Panc1 (cell line): ENCODE measurements at regions not wholly inside any gene's neighbourhood (a gene's known extent, or its start where the extent isn't known, plus 50 kb on each side); places are given as distances from the start of the nearest gene placed in this dataset.

Experiments
- ATAC-seq: fragments of 200-7000 bp; cut with Tn5 transposase; 2 replicates; pipeline ENCODE4 v1.9.1; 2020; ENCODE audit warnings: mild to moderate bottlenecking, moderate library complexity
- BruUV-seq: library from RNA; stranded (reverse); fragments of 400-500 nt; replicated peaks from 2 replicates; lab custom pipeline; 2021; lab: Mats Ljungman, UMichigan
- CTCF ChIA-PET: fragments of 300-600 bp; sonication (Branson Sonifier 250); formaldehyde crosslinking; loops from one replicate; lab custom pipeline; 2022; ENCODE audit warnings: antibody characterized with exemption; lab: Charles Lee
- POLR2A ChIA-PET: fragments of 300-600 bp; sonication (Branson Sonifier 250); formaldehyde crosslinking; loops from one replicate; lab custom pipeline; 2022; ENCODE audit warnings: antibody characterized with exemption; lab: Charles Lee
- DNase-seq: peaks from one replicate; pipeline ENCODE4 v3.0.0-alpha.2; 2010; ENCODE audit warnings: low read depth, low spot score
- H3K27ac ChIP-seq: 2 replicates; pipeline ENCODE4 v1.5.1; 2011; ENCODE audit warnings: mild to moderate bottlenecking, low read length, inconsistent platforms
- H3K27me3 ChIP-seq: fragments of 200-500 bp; sonication (Bioruptor generic); 2 replicates; pipeline ENCODE4 v1.6.0; 2014; ENCODE audit warnings: low read length, inconsistent platforms; ENCODE audit not compliant: control insufficient read depth, insufficient read depth
- H3K36me3 ChIP-seq: fragments of 200-500 bp; sonication (Bioruptor generic); 2 replicates; pipeline ENCODE4 v1.5.1; 2014; ENCODE audit warnings: inconsistent platforms, mild to moderate bottlenecking, low read length, moderate library complexity; ENCODE audit not compliant: control insufficient read depth, insufficient read depth
- H3K4me1 ChIP-seq: 2 replicates; pipeline ENCODE4 v1.5.1; 2011; ENCODE audit warnings: inconsistent platforms, mild to moderate bottlenecking, low read length, moderate library complexity; ENCODE audit not compliant: control insufficient read depth, insufficient read depth
- H3K4me3 ChIP-seq, 2 experiments: 2 replicates each; pipeline ENCODE4 v1.5.1; 2011 to 2012; ENCODE audit warnings: low read depth in 2 of 2, low read length in 2 of 2, mild to moderate bottlenecking in 2 of 2, inconsistent platforms in 1 of 2, moderate library complexity in 1 of 2
- H3K9me3 ChIP-seq: fragments of 200-500 bp; sonication (Bioruptor generic); 2 replicates; pipeline ENCODE4 v1.5.1; 2014; ENCODE audit warnings: low read depth, mild to moderate bottlenecking, inconsistent platforms, low read length, moderate library complexity; ENCODE audit not compliant: control insufficient read depth, insufficient read depth
- CTCF ChIP-seq: fragments of 450-650 bp; IDR thresholded peaks from 2 replicates; pipeline ENCODE4 v1.5.1; 2017; ENCODE audit warnings: mild to moderate bottlenecking
- POLR2AphosphoS5 ChIP-seq: IDR thresholded peaks from 2 replicates; pipeline ENCODE4 v1.6.1; 2012; ENCODE audit warnings: mild to moderate bottlenecking, low read depth, low read length, moderate library complexity
- REST ChIP-seq, 2 experiments: IDR thresholded peaks; 2 replicates each; pipeline ENCODE4 v1.6.1; 2011 to 2012; ENCODE audit warnings: low read depth in 2 of 2, control low read depth in 1 of 2, low read length in 1 of 2, mild to moderate bottlenecking in 1 of 2, moderate library complexity in 1 of 2; ENCODE audit not compliant: insufficient read depth in 1 of 2
- SIN3A ChIP-seq: IDR thresholded peaks from 2 replicates; pipeline ENCODE4 v1.6.1; 2012; ENCODE audit warnings: low read depth, mild to moderate bottlenecking, low read length, moderate library complexity, borderline replicate concordance; ENCODE audit not compliant: insufficient read depth
- TCF7L2 ChIP-seq: IDR thresholded peaks from 2 replicates; pipeline ENCODE4 v1.6.1; 2011; ENCODE audit warnings: mild to moderate bottlenecking, low read depth, low read length, inconsistent platforms
- in situ Hi-C: cut with HindIII; loops from 2 replicates; pipeline ENCODE4 v1.10.0; 2016; ENCODE audit warnings: low sequenced_read_pairs, low pct_unique_long_range_greater_than_20kb
- intact Hi-C: fragments of 100-400 bp; cut with micrococcal nuclease; formaldehyde crosslinking; loops from one replicate; pipeline ENCODE4 v1.10.0; 2022; ENCODE audit not compliant: unreplicated experiment

GRCh38 chr14:104304451-104305351 is 166.3 kb downstream of the KIF26A start:
- no peak for ATAC-seq
- Histone ChIP-seq H3K36me3 (no peaks in the 10 kb centered on the region), H3K9me3 (no peaks in the 10 kb centered on the region), H3K27ac (no peak overlapping the region), H3K4me3 (no peak overlapping the region), H3K4me1 (no peaks in the 10 kb centered on the region), H3K27me3 (no peaks in the 10 kb centered on the region)
- intact Hi-C loops: no loop called here
- BruUV-seq: no TSS peak
- ChIA-PET POLR2A (no interaction called here), CTCF (no interaction called here)
- no peak for TF ChIP-seq POLR2AphosphoS5
- no peak for TF ChIP-seq SIN3A
- no peak for TF ChIP-seq TCF7L2
- TF ChIP-seq REST (IDR thresholded peaks at IDR 0.05; ENCODE audit: insufficient read depth in 1 of 2, low read depth in 2 of 2, low read length in 1 of 2): no peak
- no peak for TF ChIP-seq CTCF
- no peak for DNase-seq
- in situ Hi-C loops: no loop called here

GRCh38 chr14:104305511-104306449 is 167.4 kb downstream of the KIF26A start:
- no TSS peak for BruUV-seq
- H3K27ac ChIP-seq: no peak overlapping the region
- no peaks in the 10 kb centered on the region for H3K4me1 ChIP-seq
- ChIA-PET CTCF (no interaction called here), POLR2A (interaction anchor here (0.5 kb wide), 1 partner anchor 38 kb away, joined by 6 read pairs; no protein-coding TSS in a partner anchor)
- intact Hi-C loops (no loop called here), in situ Hi-C loops (no loop called here)
- DNase-seq (no peak), ATAC-seq (no peak)
- H3K4me3 ChIP-seq: no peak overlapping the region
- no peaks in the 10 kb centered on the region for H3K27me3 ChIP-seq
- no peaks in the 10 kb centered on the region for H3K9me3 ChIP-seq
- no peaks in the 10 kb centered on the region for H3K36me3 ChIP-seq
- TF ChIP-seq CTCF (no peak), SIN3A (no peak), TCF7L2 (no peak), POLR2AphosphoS5 (no peak), REST (IDR thresholded peaks at IDR 0.05; ENCODE audit: insufficient read depth in 1 of 2, low read depth in 2 of 2, low read length in 1 of 2) (no peak)
